ENCODE measurements at regions not wholly inside any gene's neighbourhood (a gene's known extent, or its start where the extent isn't known, plus 50 kb on each side); places are given as distances from the start of the nearest gene placed in this dataset.

GRCh38 chr2:223418604-223419199, 183.5 kb downstream of the SCG2 start:
- no peak overlapping the region for H3K27ac ChIP-seq (replicated peaks)
- H3K4me1 ChIP-seq = no peaks in the 10 kb centered on the region

DNA sequence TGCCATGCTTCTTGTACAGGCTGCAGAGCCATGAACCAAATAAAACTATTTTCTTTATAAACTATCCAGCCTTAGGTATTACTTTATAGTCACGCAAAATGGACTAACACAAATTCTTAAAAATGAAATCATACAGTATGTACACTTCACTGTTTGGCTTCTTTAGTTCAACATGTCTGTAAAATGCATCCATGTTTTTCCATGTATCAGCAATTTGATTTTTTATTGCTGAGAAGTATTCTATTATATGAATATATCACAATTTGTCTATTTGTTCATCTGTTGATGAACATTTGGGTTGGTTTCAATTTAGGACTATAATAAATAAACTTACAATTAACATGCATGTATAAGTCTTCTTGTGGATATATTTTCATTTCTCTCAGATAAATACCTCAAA, 182.1 kb downstream of the SCG2 start:
- no peaks in the 10 kb centered on the region for H3K4me1 ChIP-seq
- no peak overlapping the region for H3K4me3 ChIP-seq
- TF ChIP-seq CTCF (IDR thresholded peaks at IDR 0.05; ENCODE audit: borderline replicate concordance) = no peak
- no peaks in the 10 kb centered on the region for H3K36me3 ChIP-seq
- no peak for DNase-seq
- intact Hi-C loops (cut with micrococcal nuclease) = no loop called here
- H3K27me3 ChIP-seq (ENCODE audit: low read depth) = no peaks in the 10 kb centered on the region
- H3K9me3 ChIP-seq (replicated peaks) = no peaks in the 10 kb centered on the region
- no peak overlapping the region for H3K27ac ChIP-seq (replicated peaks)

More at GRCh38 chr2:223418604-223419199, 183.5 kb downstream of the SCG2 start:
- Histone ChIP-seq H3K27me3 (ENCODE audit: low read depth) (no peaks in the 10 kb centered on the region), H3K36me3 (no peaks in the 10 kb centered on the region), H3K9me3 (replicated peaks) (no peaks in the 10 kb centered on the region), H3K4me3 (no peak overlapping the region)
- intact Hi-C loops (cut with micrococcal nuclease) = no loop called here
- no peak for TF ChIP-seq CTCF (IDR thresholded peaks at IDR 0.05; ENCODE audit: borderline replicate concordance)
- no peak for DNase-seq

- Histone ChIP-seq H3K27me3 (ENCODE audit: low read depth) (no peaks in the 10 kb centered on the region), H3K4me3 (no peak overlapping the region), H3K4me1 (no peaks in the 10 kb centered on the region), H3K36me3 (no peaks in the 10 kb centered on the region), H3K9me3 (replicated peaks) (peaks cover under 1% of the 10 kb centered on the region), H3K27ac (replicated peaks) (no peak overlapping the region)
- TF ChIP-seq CTCF (IDR thresholded peaks at IDR 0.05; ENCODE audit: borderline replicate concordance) = no peak
- intact Hi-C loops (cut with micrococcal nuclease) = no loop called here
- DNase-seq = no peak
Measured at GRCh38 chr2:223431479-223431878, 170.7 kb downstream of the SCG2 start.

- no peak for TF ChIP-seq CTCF (IDR thresholded peaks at IDR 0.05; ENCODE audit: borderline replicate concordance)
- no peaks in the 10 kb centered on the region for H3K4me1 ChIP-seq
- H3K4me3 ChIP-seq = no peak overlapping the region
- H3K9me3 ChIP-seq (replicated peaks) = no peaks in the 10 kb centered on the region
- H3K27me3 ChIP-seq (ENCODE audit: low read depth) = no peaks in the 10 kb centered on the region
- no peak overlapping the region for H3K27ac ChIP-seq (replicated peaks)
- DNase-seq = no peak
- H3K36me3 ChIP-seq = no peaks in the 10 kb centered on the region
- intact Hi-C loops (cut with micrococcal nuclease) = no loop called here
Measured at GRCh38 chr2:223433461-223433860, 168.7 kb downstream of the SCG2 start.

- H3K4me3 ChIP-seq = no peak overlapping the region
- H3K27ac ChIP-seq (replicated peaks) = no peak overlapping the region
- no peaks in the 10 kb centered on the region for H3K27me3 ChIP-seq (ENCODE audit: low read depth)
- no peaks in the 10 kb centered on the region for H3K4me1 ChIP-seq
- TF ChIP-seq CTCF (IDR thresholded peaks at IDR 0.05; ENCODE audit: borderline replicate concordance) = no peak
- intact Hi-C loops (cut with micrococcal nuclease) = no loop called here
- no peak for DNase-seq
- no peaks in the 10 kb centered on the region for H3K36me3 ChIP-seq
- no peaks in the 10 kb centered on the region for H3K9me3 ChIP-seq (replicated peaks)
Measured at GRCh38 chr2:223437788-223438187, 164.4 kb downstream of the SCG2 start.
